Spleen (tissue), 11 donors: ENCODE measurements at regions not wholly inside any gene's neighbourhood (a gene's known extent, or its start where the extent isn't known, plus 50 kb on each side); places are given as distances from the start of the nearest gene placed in this dataset.

ENCODE experiments used
- DNase-seq: peaks from one replicate; pipeline ENCODE4 v3.0.0-alpha.2; 2020
- H3K27ac ChIP-seq, 8 donors: fragments of 200-600 bp; sonication (generic) in 7 of 8; 1 replicate in 4 of 8; 2 replicates in 4 of 8; pipeline versions ENCODE4 v1.5.0 to v1.8.0; 2016 to 2021; ENCODE audit warnings: inconsistent platforms in 4 of 8, mild to moderate bottlenecking in 4 of 8, moderate library complexity in 1 of 8
- H3K27me3 ChIP-seq, 7 donors: fragments of 200-600 bp; sonication (generic) in 6 of 7; replicated peaks in 1 of 7; 1 replicate in 4 of 7; 2 replicates in 3 of 7; pipeline versions ENCODE4 v1.5.0 to v1.8.0; 2016 to 2021; ENCODE audit warnings: inconsistent platforms in 3 of 7, mild to moderate bottlenecking in 1 of 7
- H3K36me3 ChIP-seq, 6 donors: fragments of 200-600 bp; sonication (generic) in 5 of 6; 1 replicate in 4 of 6; 2 replicates in 2 of 6; pipeline versions ENCODE4 v1.5.0 to v1.8.0; 2016 to 2021; ENCODE audit warnings: inconsistent platforms in 2 of 6
- H3K4me1 ChIP-seq, 6 donors: fragments of 200-600 bp; sonication (generic) in 5 of 6; 1 replicate in 3 of 6; 2 replicates in 3 of 6; pipeline versions ENCODE4 v1.5.0 to v1.8.0; 2016 to 2021; ENCODE audit warnings: inconsistent platforms in 3 of 6
- H3K4me3 ChIP-seq, 8 donors: fragments of 200-600 bp; sonication (generic) in 7 of 8; 1 replicate in 4 of 8; 2 replicates in 4 of 8; pipeline versions ENCODE4 v1.5.0 to v1.8.0; 2016 to 2021; ENCODE audit warnings: inconsistent platforms in 4 of 8, mild to moderate bottlenecking in 4 of 8, moderate library complexity in 2 of 8
- H3K9me3 ChIP-seq, 8 donors: fragments of 200-600 bp; sonication (generic) in 7 of 8; 1 replicate in 4 of 8; 2 replicates in 4 of 8; pipeline versions ENCODE4 v1.5.0 to v1.8.0; 2016 to 2021; ENCODE audit warnings: inconsistent platforms in 4 of 8
- CTCF ChIP-seq, 11 experiments: fragments of 200-600 bp in 7 of 11; fragments of 450-650 bp in 4 of 11; sonication (generic) in 4 of 11; IDR thresholded peaks in 8 of 11; conservative IDR thresholded peaks in 3 of 11; 1 replicate in 7 of 11; 2 replicates in 4 of 11; pipeline versions ENCODE4 v1.4.0 to v1.8.0; 2016 to 2021; ENCODE audit warnings: antibody characterized with exemption in 11 of 11, inconsistent platforms in 4 of 11, mild to moderate bottlenecking in 1 of 11
- POLR2A ChIP-seq, 3 donors: fragments of 450-650 bp; IDR thresholded peaks; one replicate each; pipeline ENCODE4 v1.5.1; 2017; ENCODE audit warnings: antibody characterized with exemption in 3 of 3, mild to moderate bottlenecking in 1 of 3
- POLR2AphosphoS5 ChIP-seq, 3 donors: sonication (generic); formaldehyde crosslinking; IDR thresholded peaks; one replicate each; pipeline ENCODE4 v1.5.1; 2017; ENCODE audit warnings: antibody characterized with exemption in 3 of 3
- WGBS, 5 donors: extraction: QIAGEN DNeasy Blood & Tissue Kit in 3 of 5; methylation state at CpG; one replicate each; pipeline versions ENCODE4 v1.1.5 to v1.1.7; 2013 to 2018; 5-methylcytosine and 5-hydroxymethylcytosine counted together
- intact Hi-C: fragments of 100-400 bp; cut with DNase I; formaldehyde crosslinking; loops from one replicate; pipeline ENCODE4 v1.15.0; 2023; ENCODE audit warnings: low total_unique reads
- donor health status: healthy with polysubstance abuse.
- donor health status: DM: no; HTN: no; CAD: no; lungs with moderate emphysema.
- donor health status: DM: no; HTN: no; CAD: no.
- donor health status: Bipolar disorder and iron deficiency.
- donor health status: healthy.
- donor health status: DM: no; HTN: no; CAD: no.
- donor health status: DM: yes; HTN: yes; CAD: no.

GRCh38 chr5:88090506-88090905 lies 178.1 kb downstream of the TMEM161B start:
- WGBS, 5 donors: 70 to 92% (median 81%) methylated on average over 2 of the region's 2 CpGs
- no peaks in the 10 kb centered on the region for H3K36me3 ChIP-seq
- no peaks in the 10 kb centered on the region for H3K9me3 ChIP-seq
- intact Hi-C loops: no loop called here
- no peak for DNase-seq
- H3K27ac ChIP-seq: no peak overlapping the region
- no peak overlapping the region for H3K4me3 ChIP-seq
- TF ChIP-seq POLR2A (IDR thresholded peaks at IDR 0.05): no peak
- peaks cover 0 to 6% (median 0%) of the 10 kb centered on the region in 6 donors for H3K4me1 ChIP-seq
- no peaks in the 10 kb centered on the region for H3K27me3 ChIP-seq

GRCh38 chr5:88089719-88090390 lies 178.8 kb downstream of the TMEM161B start:
- Histone ChIP-seq H3K4me1 (peaks cover 0 to 6% (median 0%) of the 10 kb centered on the region in 6 donors), H3K9me3 (no peaks in the 10 kb centered on the region), H3K27me3 (no peaks in the 10 kb centered on the region), H3K27ac (no peak overlapping the region), H3K4me3 (no peak overlapping the region), H3K36me3 (no peaks in the 10 kb centered on the region)
- WGBS, 5 donors: 66 to 76% (median 74%) methylated on average over 5 to 7 of the region's 7 CpGs
- DNase-seq: no peak
- TF ChIP-seq CTCF (IDR thresholded peaks at IDR 0.05 in 8 of 11, conservative IDR thresholded peaks at IDR 0.05 in 3 of 11) (no peak), POLR2A (IDR thresholded peaks at IDR 0.05) (no peak), POLR2AphosphoS5 (IDR thresholded peaks at IDR 0.05) (no peak)
- intact Hi-C loops: no loop called here

GRCh38 chr5:88085462-88085861 lies 183.2 kb downstream of the TMEM161B start:
- no peak overlapping the region for H3K27ac ChIP-seq
- no peaks in the 10 kb centered on the region for H3K27me3 ChIP-seq
- intact Hi-C loops: no loop called here
- TF ChIP-seq CTCF (IDR thresholded peaks at IDR 0.05 in 8 of 11, conservative IDR thresholded peaks at IDR 0.05 in 3 of 11) (no peak), POLR2A (IDR thresholded peaks at IDR 0.05) (no peak), POLR2AphosphoS5 (IDR thresholded peaks at IDR 0.05) (no peak)
- no peak overlapping the region for H3K4me3 ChIP-seq
- 53 to 72% (median 62%) methylated on average over 5 of the region's 5 CpGs for WGBS, 5 donors
- no peak for DNase-seq
- H3K36me3 ChIP-seq: no peaks in the 10 kb centered on the region
- H3K9me3 ChIP-seq: no peaks in the 10 kb centered on the region
- H3K4me1 ChIP-seq: no peaks in the 10 kb centered on the region

GRCh38 chr5:88081877-88082276 lies 186.8 kb downstream of the TMEM161B start:
- H3K9me3 ChIP-seq: peaks cover 0 to 19% (median 16%) of the 10 kb centered on the region in 8 donors
- intact Hi-C loops: no loop called here
- H3K4me3 ChIP-seq: no peak overlapping the region
- no peak for TF ChIP-seq POLR2AphosphoS5 (IDR thresholded peaks at IDR 0.05)
- TF ChIP-seq CTCF (IDR thresholded peaks at IDR 0.05 in 8 of 11, conservative IDR thresholded peaks at IDR 0.05 in 3 of 11): no peak
- TF ChIP-seq POLR2A (IDR thresholded peaks at IDR 0.05): no peak
- no peaks in the 10 kb centered on the region for H3K36me3 ChIP-seq
- H3K4me1 ChIP-seq: no peaks in the 10 kb centered on the region
- no peaks in the 10 kb centered on the region for H3K27me3 ChIP-seq
- no peak overlapping the region for H3K27ac ChIP-seq
- DNase-seq: no peak

- no peaks in the 10 kb centered on the region for H3K27me3 ChIP-seq
- H3K27ac ChIP-seq: no peak overlapping the region
- intact Hi-C loops: no loop called here
- H3K36me3 ChIP-seq: no peaks in the 10 kb centered on the region
- no peaks in the 10 kb centered on the region for H3K4me1 ChIP-seq
- no peak for DNase-seq
- no peak overlapping the region for H3K4me3 ChIP-seq
- TF ChIP-seq POLR2AphosphoS5 (IDR thresholded peaks at IDR 0.05) (no peak), POLR2A (IDR thresholded peaks at IDR 0.05) (no peak), CTCF (IDR thresholded peaks at IDR 0.05 in 8 of 11, conservative IDR thresholded peaks at IDR 0.05 in 3 of 11) (no peak)
- H3K9me3 ChIP-seq: peaks cover 0 to 45% (median 27%) of the 10 kb centered on the region in 8 donors
Measured at GRCh38 chr5:88063813-88064212, 204.8 kb downstream of the TMEM161B start.
